HL-60/S4 treated with phorbol 12-myristate 13-acetate at 8.2 ng/mL for 4 days and 3 days (cell line): ENCODE measurements at regions not wholly inside any gene's neighbourhood (a gene's known extent, or its start where the extent isn't known, plus 50 kb on each side); places are given as distances from the start of the nearest gene placed in this dataset.
"Not testable (repeated sequence)": the region's sequence is repeated elsewhere in the genome, so short reads cannot be mapped to it uniquely, and the experiment has no call there.

Experiments used
- in situ Hi-C: fragments of 300-500 bp; cut with MboI; formaldehyde crosslinking; loops from 2 replicates; pipeline ENCODE4 v1.15.0; 2022; ENCODE audit warnings: low sequenced_read_pairs

DNA sequence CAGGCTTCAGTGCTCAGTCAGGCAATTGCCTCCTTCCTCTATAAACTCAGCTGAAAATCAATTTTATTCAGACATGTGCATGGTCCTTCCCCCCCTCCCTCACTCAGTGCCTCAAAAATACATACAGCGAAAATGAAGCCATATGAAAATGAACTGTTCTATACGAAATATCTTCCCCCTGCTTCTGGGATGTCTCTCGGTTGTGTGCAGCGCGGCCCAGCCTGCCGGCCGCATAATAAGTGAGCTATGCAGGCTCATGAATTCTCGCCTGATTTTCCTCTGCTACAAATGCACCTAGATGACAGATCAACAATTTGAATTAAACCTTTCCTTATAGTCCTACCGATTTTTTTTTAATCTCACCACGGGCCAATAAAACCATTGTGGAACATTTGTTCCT, 252.9 kb downstream of the CRLF2 start:
- in situ Hi-C loops: no loop called here

DNA sequence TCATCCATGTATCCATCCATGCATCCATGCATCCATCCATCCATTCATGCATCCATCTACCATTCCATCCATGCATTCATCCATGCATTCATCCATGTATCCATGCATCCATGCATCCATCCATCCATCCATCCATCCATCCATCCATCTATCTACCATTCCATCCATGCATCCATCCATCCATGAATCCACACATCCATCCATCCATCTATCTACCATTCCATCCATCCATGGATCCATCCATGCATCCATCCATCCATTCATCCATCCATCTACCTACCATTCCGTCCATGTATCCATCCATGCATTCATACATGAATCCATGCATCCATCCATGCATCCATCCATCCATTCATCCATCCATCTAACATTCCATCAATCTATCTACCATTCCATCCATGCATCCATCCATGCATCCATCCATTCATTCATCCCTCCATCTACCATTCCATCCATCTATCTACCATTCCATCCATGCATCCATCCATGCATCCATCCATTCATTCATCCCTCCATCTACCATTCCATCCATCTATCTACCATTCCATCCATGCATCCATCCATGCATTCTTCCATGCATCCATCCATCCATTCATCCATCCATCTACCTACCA, 257.2 kb downstream of the CRLF2 start:
- in situ Hi-C loops: not testable (repeated sequence)

DNA sequence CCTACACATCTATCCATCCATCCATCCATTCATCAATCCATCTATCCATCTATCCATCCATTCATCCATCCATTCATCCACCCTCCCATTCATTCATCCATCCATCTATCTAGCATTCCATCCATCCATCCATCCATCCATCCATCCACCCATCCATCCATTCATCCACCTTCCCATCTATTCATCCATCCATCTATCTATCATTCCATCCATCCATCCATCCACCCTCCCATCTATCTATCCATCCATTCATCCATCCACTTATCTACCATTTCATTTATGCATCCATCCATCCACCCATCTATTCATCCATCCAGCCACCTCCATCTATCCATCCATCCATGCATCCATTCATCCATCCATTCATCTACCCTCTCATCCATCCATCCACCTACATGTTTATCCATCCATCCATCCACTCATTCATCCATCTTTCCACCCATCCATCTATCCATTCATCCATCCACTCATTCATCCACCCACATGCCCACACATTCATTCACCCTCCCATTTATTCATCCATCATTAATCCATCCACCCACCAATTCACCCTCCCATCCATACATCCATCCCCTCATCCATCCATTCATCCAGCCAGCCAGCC, 258.5 kb downstream of the CRLF2 start:
- in situ Hi-C loops: no loop called here

DNA sequence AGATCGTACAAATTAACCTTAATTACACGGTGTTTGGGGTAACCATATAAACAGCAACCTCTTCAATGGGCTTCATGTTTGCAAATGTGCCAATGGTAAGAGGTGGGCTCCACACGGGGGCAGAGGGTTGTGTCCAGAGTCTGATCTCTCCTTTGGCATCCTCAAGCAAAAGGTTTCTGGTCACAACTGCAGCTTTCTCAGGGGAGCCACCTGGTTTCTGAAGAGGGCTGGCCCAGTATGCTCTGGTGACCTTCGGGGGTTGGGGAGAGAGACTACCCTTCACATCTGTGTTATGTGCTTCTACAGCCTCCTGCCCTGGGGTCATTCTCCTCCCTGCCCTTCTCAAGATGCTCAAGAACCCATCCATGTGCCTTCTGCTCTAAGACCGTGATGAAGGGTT, 259.6 kb downstream of the CRLF2 start:
- in situ Hi-C loops: no loop called here

DNA sequence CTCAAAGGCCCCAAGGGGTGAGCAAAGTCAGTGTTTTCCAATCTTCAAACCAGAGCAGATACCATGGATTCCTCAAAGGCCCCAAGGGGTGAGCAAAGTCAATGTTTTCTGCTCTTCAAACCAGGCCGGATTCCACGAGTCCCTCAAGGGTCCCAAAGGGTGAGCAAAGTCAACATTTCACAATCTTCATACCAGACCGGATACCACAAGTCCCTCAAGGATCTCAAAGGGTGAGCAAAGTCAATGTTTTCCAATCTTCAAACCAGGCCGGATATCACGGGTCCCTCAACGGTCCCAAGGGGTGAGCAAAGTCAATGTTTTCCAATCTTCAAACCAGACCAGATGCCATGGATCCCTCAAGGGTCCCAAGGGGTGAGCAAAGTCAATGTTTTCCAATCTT, 265.2 kb downstream of the CRLF2 start:
- in situ Hi-C loops: not testable (repeated sequence)

DNA sequence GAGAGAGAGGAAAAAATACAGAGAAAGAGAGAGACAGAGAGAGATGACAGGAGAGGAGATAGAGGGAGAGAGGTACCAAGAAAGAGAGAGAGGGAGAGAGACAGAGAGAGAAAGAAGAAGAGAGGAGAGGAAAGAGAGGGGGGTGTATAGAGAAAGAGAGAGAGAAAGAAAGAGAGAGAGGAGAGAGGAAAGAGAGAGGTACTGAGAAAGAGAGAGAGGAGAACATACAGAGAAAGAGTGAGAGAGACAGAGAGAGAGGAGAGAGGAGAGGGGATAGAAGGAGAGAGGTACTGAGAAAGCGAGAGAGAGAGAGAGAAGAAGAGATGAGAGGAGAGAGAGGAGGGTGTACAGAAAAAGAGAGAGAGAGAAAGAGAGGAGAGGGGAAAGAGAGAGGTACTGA, 269.4 kb downstream of the CRLF2 start:
- in situ Hi-C loops: no loop called here

DNA sequence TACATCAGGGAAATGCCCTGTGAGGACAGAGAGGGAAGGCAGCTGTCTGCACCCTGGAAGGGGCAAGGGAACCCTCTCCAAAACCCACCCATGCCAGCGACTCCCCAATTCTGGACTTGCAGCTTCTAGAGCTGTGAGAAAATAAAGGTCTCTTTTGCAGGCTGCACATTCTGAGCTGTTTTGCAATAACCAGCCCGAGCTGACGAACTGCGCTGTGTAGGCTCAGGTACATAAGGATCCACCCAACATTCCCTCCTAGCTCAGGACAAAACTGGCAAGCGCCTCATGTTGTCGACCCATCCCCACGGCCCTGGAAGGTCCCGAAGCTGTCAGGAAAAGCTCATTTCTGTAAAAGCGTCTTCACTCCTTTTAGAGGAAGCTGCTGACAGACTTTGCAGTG, 271.8 kb downstream of the CRLF2 start:
- in situ Hi-C loops: no loop called here

DNA sequence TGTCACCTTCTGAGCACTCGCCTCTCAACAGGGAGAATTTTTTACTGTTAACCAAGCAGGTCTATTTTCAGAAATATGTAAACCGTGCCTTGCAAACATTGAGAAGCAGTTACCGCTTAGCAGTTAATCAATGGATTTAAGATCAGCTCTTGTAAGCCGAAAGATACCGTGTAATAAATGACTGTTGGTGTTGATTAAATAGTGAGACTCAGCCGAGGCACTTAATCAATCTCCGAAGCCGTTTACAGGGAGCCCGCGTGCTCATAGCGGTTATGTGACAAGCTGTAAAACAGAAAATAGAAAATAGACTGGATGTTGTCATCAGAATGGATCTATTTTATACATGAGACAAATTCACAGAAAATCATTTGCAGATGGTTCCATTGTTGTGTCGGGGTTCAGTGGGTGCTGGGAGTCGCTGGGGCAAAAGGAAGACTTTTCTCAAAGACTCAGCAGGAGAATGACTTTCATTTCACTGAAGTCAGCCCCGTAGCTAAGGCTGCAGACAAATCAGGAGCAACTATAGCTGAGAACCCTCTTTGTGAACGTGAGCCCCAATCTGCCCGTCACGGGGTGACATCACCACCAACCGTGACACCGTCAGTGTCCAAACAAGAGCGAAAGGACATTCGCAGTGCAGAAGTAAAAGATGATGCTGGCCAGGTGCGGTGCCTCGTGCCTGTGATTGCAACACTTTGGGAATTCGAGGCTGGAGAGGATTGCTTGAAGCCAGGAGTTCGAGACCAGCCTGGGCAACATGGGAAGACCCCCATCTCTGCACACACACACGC, 275.3 kb downstream of the CRLF2 start:
- in situ Hi-C loops: no loop called here

DNA sequence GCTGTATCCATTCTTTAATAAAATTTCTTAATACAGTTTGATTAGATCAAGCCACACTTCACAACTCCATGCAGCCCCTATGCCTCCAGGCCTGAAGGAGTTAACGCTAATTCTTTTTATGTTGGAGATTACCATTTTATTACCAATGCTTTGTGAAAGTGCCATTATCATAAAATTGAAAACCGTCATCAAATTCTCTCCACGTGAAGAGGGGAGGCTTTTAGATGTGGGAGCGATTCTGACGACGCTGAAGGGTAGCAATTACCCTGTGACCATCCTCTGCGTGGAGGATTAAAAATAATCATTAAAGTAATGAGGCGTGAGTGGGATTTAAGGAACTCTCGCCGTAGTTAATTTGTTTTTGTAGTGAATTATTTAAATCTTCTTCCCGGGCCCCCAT, 278.8 kb downstream of the CRLF2 start:
- in situ Hi-C loops: no loop called here

DNA sequence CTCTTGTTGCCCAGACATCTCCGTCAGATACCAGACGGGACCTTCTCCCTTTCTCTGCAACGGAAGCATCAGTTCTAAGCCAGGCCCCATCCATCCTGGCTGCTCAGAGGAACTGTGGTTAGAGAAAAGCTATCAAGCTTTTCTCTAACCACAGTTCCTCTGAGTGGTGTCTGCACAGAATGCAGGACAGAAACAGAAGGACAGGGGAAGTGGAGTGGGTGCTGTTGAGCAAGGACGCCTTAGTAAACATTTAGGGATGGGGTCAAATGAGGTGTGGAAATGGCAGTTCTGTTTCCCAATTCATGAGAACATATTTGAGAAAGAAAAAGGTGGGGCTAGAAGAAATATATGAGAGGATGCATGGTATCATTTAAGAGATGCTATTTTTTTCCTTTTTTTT, 283.8 kb downstream of the CRLF2 start:
- in situ Hi-C loops: no loop called here

DNA sequence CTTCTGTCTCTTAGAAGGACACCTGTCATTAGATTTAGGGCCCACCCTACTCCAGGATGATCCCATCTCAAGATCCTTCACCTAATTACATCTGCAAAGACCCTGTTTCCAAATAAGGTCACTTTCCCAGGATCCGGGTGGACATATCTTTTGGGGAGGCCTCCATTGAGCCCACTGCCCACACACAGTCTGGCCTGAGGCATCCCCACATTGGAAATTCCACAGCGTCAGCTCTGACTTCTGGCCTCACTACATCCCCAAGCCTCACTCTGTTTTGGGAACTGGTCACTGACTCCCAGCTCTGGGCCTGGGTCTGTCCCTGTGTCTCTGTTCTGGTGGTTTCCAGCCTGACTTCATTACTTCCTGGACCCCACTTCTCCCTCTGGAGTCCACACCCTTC, 285.5 kb downstream of the CRLF2 start:
- in situ Hi-C loops: no loop called here

DNA sequence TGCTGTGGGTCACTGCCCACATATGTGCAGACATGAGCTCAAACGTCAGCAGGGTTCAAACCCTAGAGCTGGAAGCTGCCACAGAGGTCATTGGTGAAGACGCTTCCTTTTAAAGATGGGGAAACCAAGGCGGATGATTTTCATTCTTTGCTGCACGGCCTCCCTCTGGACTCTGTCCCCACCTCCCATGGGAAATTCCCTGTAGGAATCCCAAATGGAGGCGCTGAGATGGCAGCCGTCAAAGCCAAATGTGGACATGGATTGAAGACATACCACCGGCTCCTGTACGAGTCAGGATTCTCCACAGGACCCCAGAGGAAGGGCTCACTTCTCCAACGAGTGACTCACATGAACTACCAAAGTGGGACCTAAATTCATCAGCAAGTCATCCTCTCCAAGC, 286.4 kb downstream of the CRLF2 start:
- in situ Hi-C loops: no loop called here

DNA sequence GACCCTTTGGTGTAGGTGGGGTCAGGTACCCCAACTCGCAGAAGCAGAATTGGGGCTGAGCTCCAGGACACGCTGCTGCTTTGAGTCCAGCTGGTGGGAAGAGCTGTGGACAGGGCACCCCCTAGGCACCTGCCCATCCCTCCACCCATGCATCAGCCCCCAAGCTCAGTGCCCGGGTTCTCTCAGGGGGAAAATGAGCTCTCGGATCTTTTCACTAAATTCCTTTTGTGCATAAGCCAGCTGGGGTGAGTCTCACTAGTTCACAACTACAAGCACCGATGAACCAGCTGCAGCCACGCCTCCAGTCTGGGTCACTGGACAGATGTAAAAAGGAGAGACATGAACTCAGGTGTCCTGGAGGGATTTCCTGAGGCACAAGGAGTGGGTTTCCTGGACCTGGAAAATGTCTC, 286.8 kb downstream of the CRLF2 start:
- in situ Hi-C loops: no loop called here

DNA sequence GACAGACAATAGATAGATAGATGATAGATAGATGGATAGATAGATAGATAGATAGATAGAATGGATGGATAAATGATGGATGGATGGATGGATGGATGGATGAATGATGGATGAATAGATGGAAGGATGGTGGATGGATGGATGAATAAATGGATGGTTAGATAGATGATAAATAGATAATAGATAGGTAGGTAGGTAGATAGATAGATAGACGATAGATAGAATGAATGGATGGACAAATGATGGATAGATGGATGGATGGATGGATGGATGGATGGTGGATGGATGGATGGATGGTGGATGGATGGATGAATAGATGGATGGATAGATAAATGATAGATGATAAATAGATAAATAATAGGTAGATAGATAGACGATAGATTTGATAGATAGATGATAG, 287.4 kb downstream of the CRLF2 start:
- in situ Hi-C loops: no loop called here

DNA sequence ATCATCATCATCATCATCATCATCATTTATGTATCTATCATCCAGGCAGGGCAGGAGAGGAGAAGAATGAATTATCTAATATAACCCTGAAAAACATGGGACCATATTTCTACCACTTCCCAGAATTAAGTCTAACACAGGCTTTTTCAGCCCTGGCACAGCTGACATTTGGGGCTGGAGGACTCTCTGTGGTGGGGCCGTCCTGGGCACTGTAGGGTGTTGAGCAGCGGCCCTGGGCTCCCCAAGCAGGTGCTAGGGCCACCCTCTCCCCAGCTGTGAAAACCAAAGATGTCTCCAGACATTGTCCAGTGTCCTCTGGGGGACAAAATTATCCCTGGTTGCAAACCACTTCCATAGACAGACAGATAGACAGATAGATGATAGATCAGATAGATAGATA, 288.4 kb downstream of the CRLF2 start:
- in situ Hi-C loops: no loop called here

DNA sequence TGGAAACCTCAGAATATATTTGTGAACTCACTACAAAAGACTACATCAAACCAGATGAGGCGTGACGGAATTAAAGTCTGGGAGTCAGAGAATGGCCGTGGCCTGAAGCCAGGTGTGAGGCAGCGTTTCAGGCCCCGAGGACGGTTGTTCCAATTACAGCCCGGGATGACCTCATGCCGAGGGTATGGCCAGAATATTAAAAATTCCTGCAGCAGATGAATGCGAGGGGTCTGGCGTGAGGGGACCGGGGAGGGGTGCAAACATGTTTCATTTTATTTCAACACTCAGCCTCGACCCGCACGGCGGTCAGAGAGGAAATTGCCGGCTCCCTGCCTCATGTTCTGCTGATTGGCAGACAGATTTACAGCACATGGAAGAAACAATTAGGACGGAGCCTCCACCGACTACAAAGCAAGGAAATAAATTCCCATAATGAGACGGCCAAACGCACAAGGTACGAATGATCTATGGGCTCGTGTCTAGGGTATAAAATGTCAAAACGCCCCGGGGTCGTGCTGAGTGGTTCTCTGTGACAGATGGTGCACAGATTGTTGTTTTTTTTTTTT, 289.7 kb downstream of the SHOX start:
- in situ Hi-C loops: no loop called here

DNA sequence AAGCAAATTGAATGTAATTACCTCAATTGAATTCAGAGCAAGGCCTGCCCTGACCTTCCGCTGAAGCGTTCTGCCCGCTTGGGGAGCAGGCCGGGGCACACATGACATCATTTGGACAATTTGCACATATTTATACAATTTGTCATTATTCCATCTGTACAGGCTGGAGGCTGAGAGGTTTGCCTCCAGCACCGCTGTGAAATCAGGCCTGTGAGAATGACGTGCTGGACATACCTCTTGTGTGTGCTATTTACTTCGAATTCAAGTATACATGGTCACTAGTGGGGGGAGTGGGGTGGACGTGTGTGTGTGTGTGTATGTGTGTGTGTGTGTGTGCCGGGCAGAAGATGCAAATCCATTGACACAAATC, 285.6 kb downstream of the SHOX start:
- in situ Hi-C loops: no loop called here

DNA sequence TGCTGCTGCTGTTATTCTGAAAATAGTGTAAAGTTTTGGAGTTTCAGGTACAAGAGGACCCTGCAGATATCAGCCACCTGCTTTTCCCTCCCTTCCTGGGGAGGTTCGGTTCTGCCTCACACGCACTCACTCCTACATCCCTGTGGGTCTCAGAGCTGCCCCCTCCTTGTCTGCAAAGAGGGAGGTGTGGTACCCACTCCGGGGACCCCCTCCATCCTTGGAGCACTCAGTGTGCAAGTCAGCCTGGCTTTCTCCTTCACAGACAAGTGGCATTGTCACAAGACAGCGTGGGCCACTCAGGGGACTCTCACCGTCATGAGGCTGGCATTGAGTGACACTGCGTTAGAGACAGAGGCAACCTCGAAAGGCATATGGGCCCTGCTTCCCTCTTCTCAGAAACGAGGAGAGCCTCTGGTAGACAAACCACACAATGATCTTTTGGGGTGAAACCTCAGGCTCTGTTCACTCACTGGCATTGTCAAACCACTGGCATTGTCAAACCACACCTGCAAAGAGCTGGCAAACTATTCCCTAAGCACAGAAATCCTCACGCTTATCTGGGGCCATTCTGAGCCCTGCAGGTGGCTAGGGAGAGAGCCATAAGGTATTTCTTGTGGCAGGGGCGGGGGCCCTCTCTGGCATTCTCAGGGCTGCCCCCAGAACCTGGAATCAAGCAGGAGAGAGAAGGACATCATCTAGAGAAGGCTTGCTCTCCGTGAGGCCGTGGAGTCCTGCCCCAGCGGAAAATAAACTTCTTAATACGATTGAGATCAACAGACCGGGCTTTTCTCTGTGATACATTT, 285.0 kb downstream of the SHOX start:
- in situ Hi-C loops: no loop called here

DNA sequence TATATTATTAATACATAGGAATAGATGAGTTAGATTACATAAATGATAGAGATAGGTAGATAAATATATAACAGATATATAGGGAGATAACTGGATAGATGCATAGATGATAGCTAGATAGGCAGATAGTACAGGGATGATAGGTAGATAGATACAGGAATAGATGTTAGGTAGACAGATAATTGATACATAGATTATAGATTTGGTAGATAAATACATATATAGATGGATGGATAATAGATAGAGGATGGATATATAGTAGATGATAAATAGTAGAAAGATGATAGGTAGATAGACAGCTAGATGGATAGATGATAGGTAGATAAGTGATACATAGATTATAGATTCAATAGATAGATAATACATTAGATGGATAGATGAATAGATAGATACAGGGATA, 283.6 kb downstream of the SHOX start:
- in situ Hi-C loops: no loop called here

DNA sequence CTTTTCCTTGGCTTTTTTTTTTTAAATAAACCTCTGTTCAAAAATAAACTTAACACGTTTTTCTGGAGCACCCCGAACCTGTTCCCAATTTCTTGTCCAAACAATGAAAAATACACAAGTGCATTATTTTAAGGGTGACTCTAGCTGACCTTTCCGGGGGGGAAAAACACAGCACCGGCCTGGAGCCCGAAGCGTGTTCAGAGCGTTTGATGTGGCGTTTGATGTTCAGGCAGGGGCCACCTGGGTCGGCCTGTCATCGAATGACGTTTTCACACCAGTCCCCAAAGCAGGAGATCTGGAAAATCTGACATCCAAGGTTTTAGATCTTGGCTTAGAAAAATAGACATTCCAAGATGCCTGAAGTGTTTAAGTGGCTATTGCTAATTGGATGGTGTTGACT, 282.1 kb downstream of the SHOX start:
- in situ Hi-C loops: no loop called here

DNA sequence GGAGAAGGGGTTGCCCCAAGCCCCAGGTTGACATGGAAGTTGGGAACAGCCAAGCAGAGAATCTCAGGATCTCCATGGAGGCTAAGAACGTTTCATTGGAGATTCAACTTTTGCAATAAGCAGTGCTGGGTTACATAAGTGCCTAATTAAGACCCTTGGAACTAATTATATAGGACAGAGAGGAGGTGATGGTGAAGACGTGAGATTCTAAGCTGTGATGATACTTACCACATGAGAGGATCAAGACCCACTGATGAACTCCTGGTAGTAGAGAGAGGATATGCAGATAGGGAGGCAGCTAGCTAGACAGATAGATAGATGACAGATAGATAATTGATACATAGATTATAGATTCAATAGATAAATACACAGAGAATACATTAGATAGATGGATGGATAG, 278.5 kb downstream of the SHOX start:
- in situ Hi-C loops: not testable (repeated sequence)
